GM19025 (cell line): ENCODE measurements at regions not wholly inside any gene's neighbourhood (a gene's known extent, or its start where the extent isn't known, plus 50 kb on each side); places are given as distances from the start of the nearest gene placed in this dataset.
A peak's percentile ranks its signal among the peaks of the same experiment; 100 is the strongest.

Experiments used
- ATAC-seq: cut with Tn5 transposase; IDR thresholded peaks from one replicate; pipeline ENCODE4 v1.9.1; 2021; ENCODE audit warnings: mild to moderate bottlenecking, low read depth, moderate library complexity; ENCODE audit not compliant: unreplicated experiment

GRCh38 chr12:4223273-4223845 lies 50.2 kb upstream of the CCND2 start:
- ATAC-seq: no peak

GRCh38 chr12:4221258-4221620 lies 52.3 kb upstream of the CCND2 start:
- ATAC-seq: no peak

GRCh38 chr12:4220536-4221257 lies 52.9 kb upstream of the CCND2 start:
- ATAC-seq: no peak

GRCh38 chr12:4217091-4217490 lies 56.5 kb upstream of the CCND2 start:
- no peak for ATAC-seq

GRCh38 chr12:4216187-4216927 lies 57.2 kb upstream of the CCND2 start:
- ATAC-seq: peak; percentile 8

- peak; percentile 51 for ATAC-seq
Observed at GRCh38 chr12:4215229-4216186, 58.1 kb upstream of the CCND2 start.

- no peak for ATAC-seq
Observed at GRCh38 chr12:4214877-4215228, 58.7 kb upstream of the CCND2 start.

- ATAC-seq: no peak
Observed at GRCh38 chr12:4213471-4213870, 60.1 kb upstream of the CCND2 start.

GRCh38 chr12:4212845-4213244 lies 60.7 kb upstream of the CCND2 start:
- ATAC-seq: no peak

GRCh38 chr12:4211372-4211771 lies 62.2 kb upstream of the CCND2 start:
- no peak for ATAC-seq

GRCh38 chr12:4210183-4210582 lies 63.4 kb upstream of the CCND2 start:
- no peak for ATAC-seq

- no peak for ATAC-seq
Observed at GRCh38 chr12:4206470-4206869, 67.1 kb upstream of the CCND2 start.

GRCh38 chr12:4203772-4204376 lies 69.7 kb upstream of the CCND2 start:
- ATAC-seq: no peak

GRCh38 chr12:4202918-4203317 lies 70.6 kb upstream of the CCND2 start:
- ATAC-seq: no peak

- ATAC-seq: no peak
Observed at GRCh38 chr12:4202487-4202886, 71.1 kb upstream of the CCND2 start.

- no peak for ATAC-seq
Observed at GRCh38 chr12:4201333-4202100, 72.0 kb upstream of the CCND2 start.

- no peak for ATAC-seq
Observed at GRCh38 chr12:4197922-4198763, 75.4 kb upstream of the CCND2 start.

- ATAC-seq: no peak
Observed at GRCh38 chr12:4196805-4197420, 76.6 kb upstream of the CCND2 start.
